RWPE1 (cell line): ENCODE measurements at regions not wholly inside any gene's neighbourhood (a gene's known extent, or its start where the extent isn't known, plus 50 kb on each side); places are given as distances from the start of the nearest gene placed in this dataset.

Experiments used
- CTCF ChIA-PET: fragments of 350-600 bp; sonication (Branson Sonifier 250); formaldehyde crosslinking; extraction: SDS; loops from one replicate; lab custom pipeline; 2021; lab: Yijun Ruan, JAX
- POLR2A ChIA-PET: fragments of 400-600 bp; formaldehyde crosslinking; extraction: SDS; loops from one replicate; lab custom pipeline; 2020; ENCODE audit warnings: antibody characterized with exemption; ENCODE audit not compliant: low non-redundant PET; lab: Yijun Ruan, JAX
- DNase-seq: peaks from one replicate; pipeline ENCODE4 v3.0.0; 2012; ENCODE audit warnings: low spot score
- H3K27ac ChIP-seq: fragments of 450-650 bp; 2 replicates; pipeline ENCODE4 v1.5.1; 2017
- CTCF ChIP-seq: fragments of 450-650 bp; conservative IDR thresholded peaks from 2 replicates; pipeline ENCODE4 v1.5.1; 2017; ENCODE audit warnings: low read depth, mild to moderate bottlenecking

GRCh38 chr19:5261156-5261890 lies 79.3 kb downstream of the PTPRS start:
- ChIA-PET CTCF (interaction anchor here (0.6 to 0.8 kb wide), 2 partner anchors 26 to 255 kb away, joined by 3 read pairs; no protein-coding TSS in a partner anchor), POLR2A (no interaction called here)
- DNase-seq, result peak; percentile 55
- H3K27ac ChIP-seq, result peak overlapping the region; percentile 27; the same call in 1 of the 2 replicates
- TF ChIP-seq CTCF, result no peak

- ChIA-PET CTCF (interaction anchor here (0.8 kb wide), 1 partner anchor 27 kb away, joined by 3 read pairs; no protein-coding TSS in a partner anchor), POLR2A (no interaction called here)
- peak overlapping the region; percentile 27; the same call in 1 of the 2 replicates for H3K27ac ChIP-seq
- DNase-seq, result no peak
- TF ChIP-seq CTCF, result no peak
Observed at GRCh38 chr19:5260381-5260967, 80.1 kb downstream of the PTPRS start.

GRCh38 chr19:5259750-5260149 lies 80.9 kb downstream of the PTPRS start:
- DNase-seq, result no peak
- POLR2A ChIA-PET, result no interaction called here
- no peak for TF ChIP-seq CTCF
- CTCF ChIA-PET, result no interaction called here
- H3K27ac ChIP-seq, result no peak overlapping the region

DNA sequence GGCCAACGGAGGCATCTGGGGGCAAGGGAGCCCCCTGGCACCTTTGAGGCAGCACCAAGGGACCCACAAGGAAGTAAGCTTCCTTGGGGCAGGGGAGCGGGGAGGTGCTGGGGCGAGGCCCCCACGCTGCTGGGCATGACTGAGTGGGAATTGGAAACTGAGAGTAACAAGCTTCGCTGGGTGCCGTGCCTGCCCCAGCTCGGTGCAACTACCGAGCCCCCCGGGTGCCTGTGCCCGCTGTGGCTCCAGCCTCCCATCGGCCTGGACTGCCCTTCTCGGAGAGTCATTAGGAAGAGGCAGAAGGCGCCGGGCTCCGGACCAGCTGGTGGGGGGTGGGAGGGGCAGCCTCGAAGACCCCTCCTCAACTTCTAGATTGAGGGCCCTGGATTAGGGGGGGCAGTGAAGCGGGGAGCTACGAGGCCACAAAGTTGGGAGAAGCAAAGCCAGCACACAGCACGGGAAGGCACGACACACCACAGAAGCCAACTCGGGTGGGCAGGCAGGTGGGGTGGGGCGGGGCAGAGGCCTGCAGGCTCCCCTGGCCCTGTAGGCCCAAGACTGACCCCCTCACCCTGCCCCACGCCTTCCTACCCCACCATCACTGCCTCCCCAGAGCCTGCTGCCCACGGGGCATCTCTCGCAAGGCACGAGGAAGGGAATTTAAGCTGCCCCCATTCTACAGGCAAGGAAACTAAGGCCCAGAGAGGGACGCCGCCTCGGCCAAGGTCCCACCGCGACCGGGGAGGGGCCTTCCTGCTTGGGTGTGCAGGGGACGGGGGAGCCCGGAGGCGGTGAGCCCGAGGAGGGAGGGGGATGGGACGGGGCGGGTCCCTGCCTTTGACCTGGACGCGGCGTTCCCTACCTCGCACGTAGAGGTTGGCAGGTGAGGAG lies 83.2 kb downstream of the PTPRS start:
- H3K27ac ChIP-seq, result no peak overlapping the region
- no peak for DNase-seq
- no peak for TF ChIP-seq CTCF
- ChIA-PET CTCF (no interaction called here), POLR2A (no interaction called here)

- no peak overlapping the region for H3K27ac ChIP-seq
- TF ChIP-seq CTCF, result no peak
- DNase-seq, result no peak
- ChIA-PET CTCF (no interaction called here), POLR2A (no interaction called here)
Observed at GRCh38 chr19:5255602-5256231, 84.9 kb downstream of the PTPRS start.

- TF ChIP-seq CTCF, result no peak
- CTCF ChIA-PET, result no interaction called here
- no peak for DNase-seq
- no peak overlapping the region for H3K27ac ChIP-seq
- POLR2A ChIA-PET, result no interaction called here
Observed at GRCh38 chr19:5254944-5255343, 85.7 kb downstream of the PTPRS start.
